Loucy (cell line): ENCODE measurements at regions not wholly inside any gene's neighbourhood (a gene's known extent, or its start where the extent isn't known, plus 50 kb on each side); places are given as distances from the start of the nearest gene placed in this dataset.

Experiments
- H2AFZ ChIP-seq: fragments of 200-600 bp; sonication (generic); 2 replicates; pipeline ENCODE4 v1.6.0; 2016; ENCODE audit warnings: antibody characterized with exemption, mild to moderate bottlenecking, low read length, moderate library complexity
- H3F3A ChIP-seq: fragments of 200-600 bp; 2 replicates; pipeline ENCODE4 v1.6.0; 2016; ENCODE audit warnings: antibody characterized with exemption, low read depth, mild to moderate bottlenecking
- H3K27me3 ChIP-seq: fragments of 200-600 bp; sonication (generic); 2 replicates; pipeline ENCODE4 v1.6.1; 2014; ENCODE audit warnings: low read length, mild to moderate bottlenecking; ENCODE audit not compliant: insufficient read depth, poor library complexity, severe bottlenecking
- H3K36me3 ChIP-seq: fragments of 200-600 bp; sonication (generic); 2 replicates; pipeline ENCODE4 v1.6.1; 2016; ENCODE audit warnings: low read length; ENCODE audit not compliant: insufficient read depth
- H3K4me1 ChIP-seq: fragments of 200-600 bp; sonication (generic); 2 replicates; pipeline ENCODE4 v1.5.1; 2014; ENCODE audit warnings: low read length, mild to moderate bottlenecking; ENCODE audit not compliant: insufficient read depth, poor library complexity, severe bottlenecking
- H3K4me2 ChIP-seq: fragments of 200-600 bp; sonication (generic); 2 replicates; pipeline ENCODE4 v1.6.0; 2014; ENCODE audit warnings: antibody characterized with exemption, low read length, low read depth, mild to moderate bottlenecking; ENCODE audit not compliant: poor library complexity, severe bottlenecking
- H3K4me3 ChIP-seq: fragments of 200-600 bp; sonication (generic); 2 replicates; pipeline ENCODE4 v1.5.1; 2014; ENCODE audit warnings: low read length, mild to moderate bottlenecking, mixed read lengths; ENCODE audit not compliant: poor library complexity, severe bottlenecking
- H3K79me2 ChIP-seq: fragments of 200-600 bp; sonication (generic); 2 replicates; pipeline ENCODE4 v1.6.1; 2014; ENCODE audit warnings: low read length; ENCODE audit not compliant: insufficient read depth
- H3K9ac ChIP-seq: fragments of 200-600 bp; sonication (generic); 2 replicates; pipeline ENCODE4 v1.6.0; 2014; ENCODE audit warnings: mild to moderate bottlenecking, low read depth, low read length, moderate library complexity; ENCODE audit not compliant: poor library complexity, severe bottlenecking
- H3K9me2 ChIP-seq: fragments of 200-600 bp; sonication (generic); replicated peaks from 2 replicates; pipeline ENCODE4 v1.6.1; 2016; ENCODE audit warnings: low read depth, low read length, mixed read lengths
- H3K9me3 ChIP-seq: fragments of 200-600 bp; sonication (generic); 2 replicates; pipeline ENCODE4 v1.6.1; 2014; ENCODE audit warnings: mild to moderate bottlenecking, antibody characterized with exemption, low read length, low read depth; ENCODE audit not compliant: insufficient read depth
- H4K20me1 ChIP-seq: fragments of 200-600 bp; sonication (generic); 2 replicates; pipeline ENCODE4 v1.6.0; 2014; ENCODE audit warnings: antibody characterized with exemption, low read length, mild to moderate bottlenecking; ENCODE audit not compliant: insufficient read depth, poor library complexity, severe bottlenecking
- EZH2phosphoT487 ChIP-seq: fragments of 200-600 bp; IDR thresholded peaks from 2 replicates; pipeline ENCODE4 v1.6.1; 2018; ENCODE audit warnings: antibody characterized with exemption, mild to moderate bottlenecking, moderate library complexity, borderline replicate concordance
- TF ChIP-seq, protein P1 (sequence below): fragments of 200-600 bp; sonication (generic); conservative IDR thresholded peaks from 2 replicates; pipeline ENCODE4 v1.5.1; 2014; ENCODE audit warnings: mild to moderate bottlenecking, antibody characterized with exemption, low read length

DNA sequence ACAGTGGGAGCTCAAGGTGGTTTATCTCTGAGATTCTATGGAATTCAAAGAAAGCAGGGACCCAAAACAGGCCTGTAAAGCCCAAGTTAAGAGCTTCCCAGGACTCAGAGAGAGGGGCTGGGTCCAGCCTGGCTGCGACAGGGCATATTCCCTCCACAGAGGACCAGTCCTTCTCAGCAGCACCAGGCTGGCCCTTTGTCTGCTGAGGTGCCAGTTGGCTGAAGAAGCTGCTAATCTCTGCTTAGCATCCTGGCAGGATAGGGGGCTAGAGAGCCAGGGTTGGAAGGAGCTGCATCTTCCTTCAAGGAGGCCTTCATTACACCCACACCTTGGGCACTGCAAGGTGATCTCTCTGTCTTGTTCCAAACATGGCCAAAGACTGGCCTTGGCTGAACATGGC, 68.3 kb upstream of the TUNAR start:
- Histone ChIP-seq H3K4me2 (no peak overlapping the region), H3K9ac (no peak overlapping the region), H3F3A (no peaks in the 10 kb centered on the region), H2AFZ (no peak overlapping the region), H3K79me2 (no peaks in the 10 kb centered on the region), H3K4me1 (no peaks in the 10 kb centered on the region), H4K20me1 (no peaks in the 10 kb centered on the region), H3K4me3 (no peak overlapping the region), H3K9me2 (no peaks in the 10 kb centered on the region), H3K36me3 (no peaks in the 10 kb centered on the region), H3K27me3 (no peaks in the 10 kb centered on the region), H3K9me3 (no peaks in the 10 kb centered on the region; the same call in 1 of the 2 replicates)
- TF ChIP-seq EZH2phosphoT487: no peak
- TF ChIP-seq, protein P1, sequence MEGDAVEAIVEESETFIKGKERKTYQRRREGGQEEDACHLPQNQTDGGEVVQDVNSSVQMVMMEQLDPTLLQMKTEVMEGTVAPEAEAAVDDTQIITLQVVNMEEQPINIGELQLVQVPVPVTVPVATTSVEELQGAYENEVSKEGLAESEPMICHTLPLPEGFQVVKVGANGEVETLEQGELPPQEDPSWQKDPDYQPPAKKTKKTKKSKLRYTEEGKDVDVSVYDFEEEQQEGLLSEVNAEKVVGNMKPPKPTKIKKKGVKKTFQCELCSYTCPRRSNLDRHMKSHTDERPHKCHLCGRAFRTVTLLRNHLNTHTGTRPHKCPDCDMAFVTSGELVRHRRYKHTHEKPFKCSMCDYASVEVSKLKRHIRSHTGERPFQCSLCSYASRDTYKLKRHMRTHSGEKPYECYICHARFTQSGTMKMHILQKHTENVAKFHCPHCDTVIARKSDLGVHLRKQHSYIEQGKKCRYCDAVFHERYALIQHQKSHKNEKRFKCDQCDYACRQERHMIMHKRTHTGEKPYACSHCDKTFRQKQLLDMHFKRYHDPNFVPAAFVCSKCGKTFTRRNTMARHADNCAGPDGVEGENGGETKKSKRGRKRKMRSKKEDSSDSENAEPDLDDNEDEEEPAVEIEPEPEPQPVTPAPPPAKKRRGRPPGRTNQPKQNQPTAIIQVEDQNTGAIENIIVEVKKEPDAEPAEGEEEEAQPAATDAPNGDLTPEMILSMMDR: no peak

DNA sequence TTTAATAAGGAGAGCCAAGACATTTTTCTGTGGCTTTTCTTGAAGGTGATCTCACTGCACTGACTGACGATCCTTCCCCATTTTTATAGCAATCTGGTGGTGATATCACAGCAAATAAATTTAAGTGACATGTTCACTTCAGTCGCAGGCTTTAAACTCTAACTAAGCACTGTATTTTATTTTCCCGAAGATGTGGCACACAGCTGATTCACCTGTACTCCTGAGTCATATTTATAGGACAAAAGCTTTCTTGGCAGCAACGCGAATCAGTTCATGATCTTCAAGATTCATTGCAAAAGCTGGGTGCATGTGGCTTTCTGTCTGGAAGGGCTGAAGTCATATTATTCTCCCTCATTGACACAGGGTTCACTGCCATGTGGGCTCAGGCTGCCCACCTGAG, 79.8 kb upstream of the TUNAR start:
- no peaks in the 10 kb centered on the region for H3K79me2 ChIP-seq
- H3K4me1 ChIP-seq: no peaks in the 10 kb centered on the region
- H4K20me1 ChIP-seq: no peaks in the 10 kb centered on the region
- no peaks in the 10 kb centered on the region for H3K9me2 ChIP-seq
- H3K4me3 ChIP-seq: no peak overlapping the region
- H3K9me3 ChIP-seq: no peaks in the 10 kb centered on the region
- no peak overlapping the region for H3K9ac ChIP-seq
- H3K27me3 ChIP-seq: no peaks in the 10 kb centered on the region
- H2AFZ ChIP-seq: no peak overlapping the region
- H3F3A ChIP-seq: no peaks in the 10 kb centered on the region
- H3K36me3 ChIP-seq: no peaks in the 10 kb centered on the region
- TF ChIP-seq EZH2phosphoT487: no peak
- TF ChIP-seq, protein P1: no peak
- no peak overlapping the region for H3K4me2 ChIP-seq

DNA sequence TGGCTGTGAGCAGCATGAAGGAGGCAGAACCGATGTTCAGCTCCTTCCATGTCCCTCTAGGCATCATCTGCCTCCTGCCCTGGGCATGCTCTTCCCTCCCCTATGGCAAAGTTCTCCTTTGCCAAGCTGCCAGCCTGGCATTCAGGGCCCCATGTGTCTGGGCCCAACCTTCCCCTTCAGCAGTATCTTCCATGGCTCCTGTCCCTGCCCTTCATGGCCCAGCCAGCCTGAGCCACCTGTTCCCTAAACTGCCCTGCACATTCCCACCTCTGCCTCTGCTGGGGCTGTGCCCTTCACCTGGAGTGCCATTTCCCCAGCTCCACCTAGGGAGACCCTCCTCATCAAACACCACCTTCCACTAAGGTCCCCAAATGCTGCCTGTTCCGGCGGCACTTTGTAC, 74.0 kb upstream of the TCL1A start:
- Histone ChIP-seq H3K4me2 (no peak overlapping the region), H3K9me2 (no peaks in the 10 kb centered on the region), H2AFZ (no peak overlapping the region), H3K27me3 (no peaks in the 10 kb centered on the region), H3K4me3 (no peak overlapping the region), H3K4me1 (no peaks in the 10 kb centered on the region), H3K9ac (no peak overlapping the region), H3K79me2 (no peaks in the 10 kb centered on the region), H3K9me3 (no peaks in the 10 kb centered on the region), H3K36me3 (no peaks in the 10 kb centered on the region), H3F3A (no peaks in the 10 kb centered on the region), H4K20me1 (no peaks in the 10 kb centered on the region)
- TF ChIP-seq EZH2phosphoT487: no peak
- TF ChIP-seq, protein P1: no peak
